ENCODE measurements at regions not wholly inside any gene's neighbourhood (a gene's known extent, or its start where the extent isn't known, plus 50 kb on each side); places are given as distances from the start of the nearest gene placed in this dataset.

DNA sequence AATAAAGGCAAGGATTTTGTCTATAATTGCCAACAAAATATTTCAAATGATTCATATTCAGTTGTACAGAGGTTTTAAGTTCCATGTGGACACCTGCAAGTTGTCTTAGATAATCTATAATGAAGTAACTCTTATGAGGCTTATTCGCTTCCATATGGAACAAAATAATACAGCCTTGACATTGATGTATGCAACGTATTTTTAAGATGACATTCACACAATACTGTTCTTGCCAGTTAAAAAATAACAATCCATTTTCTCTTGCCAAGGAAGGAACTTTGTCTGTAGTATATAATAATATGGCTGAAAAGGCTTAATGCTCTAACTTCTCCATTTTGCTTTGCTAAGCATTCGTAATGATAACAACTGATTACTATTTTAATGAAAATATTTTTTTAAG lies 269.3 kb upstream of the FKBP1C start:
- ChIA-PET CTCF (no interaction called here), POLR2A (no interaction called here)
- H4K20me1 ChIP-seq (ENCODE audit: insufficient read depth): no peaks in the 10 kb centered on the region
- H3F3A ChIP-seq (replicated peaks; ENCODE audit: insufficient read depth): no peaks in the 10 kb centered on the region
- H3K27ac ChIP-seq (ENCODE audit: low read depth in 2 of 2, low read length in 1 of 2): no peak overlapping the region
- TF ChIP-seq FOXJ3 (CRISPR knock-in tag; IDR thresholded peaks at IDR 0.05) (no peak), TEAD4 (IDR thresholded peaks at IDR 0.05; ENCODE audit: borderline replicate concordance, insufficient read depth) (no peak), TAF1 (IDR thresholded peaks at IDR 0.05; ENCODE audit: borderline replicate concordance, low read depth, low read length) (no peak), POLR2AphosphoS5 (IDR thresholded peaks at IDR 0.05; ENCODE audit: low read depth, low read length) (no peak), RXRA (IDR thresholded peaks at IDR 0.05; ENCODE audit: borderline replicate concordance, low read depth) (no peak), ELF1 (IDR thresholded peaks at IDR 0.05) (no peak), EP300 (IDR thresholded peaks at IDR 0.05; ENCODE audit: borderline replicate concordance in 1 of 2, low read depth in 1 of 2, low read length in 1 of 2) (no peak), EZH2phosphoT487 (IDR thresholded peaks at IDR 0.05; ENCODE audit: borderline replicate concordance, low read depth) (no peak), YY1 (IDR thresholded peaks at IDR 0.05; ENCODE audit: low read depth) (no peak), JUND (IDR thresholded peaks at IDR 0.05) (no peak), SIN3A (IDR thresholded peaks at IDR 0.05; ENCODE audit: borderline replicate concordance, low read depth, low read length) (no peak), USF1 (IDR thresholded peaks at IDR 0.05; ENCODE audit: borderline replicate concordance, low read depth) (no peak), MEF2A (IDR thresholded peaks at IDR 0.05; ENCODE audit: borderline replicate concordance, low read depth) (no peak), GATA2 (CRISPR knock-in tag; IDR thresholded peaks at IDR 0.05) (no peak), FOXM1 (IDR thresholded peaks at IDR 0.05; ENCODE audit: low read depth) (no peak)
- TF ChIP-seq, protein P1, sequence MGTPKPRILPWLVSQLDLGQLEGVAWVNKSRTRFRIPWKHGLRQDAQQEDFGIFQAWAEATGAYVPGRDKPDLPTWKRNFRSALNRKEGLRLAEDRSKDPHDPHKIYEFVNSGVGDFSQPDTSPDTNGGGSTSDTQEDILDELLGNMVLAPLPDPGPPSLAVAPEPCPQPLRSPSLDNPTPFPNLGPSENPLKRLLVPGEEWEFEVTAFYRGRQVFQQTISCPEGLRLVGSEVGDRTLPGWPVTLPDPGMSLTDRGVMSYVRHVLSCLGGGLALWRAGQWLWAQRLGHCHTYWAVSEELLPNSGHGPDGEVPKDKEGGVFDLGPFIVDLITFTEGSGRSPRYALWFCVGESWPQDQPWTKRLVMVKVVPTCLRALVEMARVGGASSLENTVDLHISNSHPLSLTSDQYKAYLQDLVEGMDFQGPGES (IDR thresholded peaks at IDR 0.05; ENCODE audit: low read depth, low read length): no peak
- no peaks in the 10 kb centered on the region for H3K36me3 ChIP-seq (replicated peaks in 1 of 2; ENCODE audit: control insufficient read depth in 1 of 2, insufficient read depth in 2 of 2, low read length in 1 of 2)
- H3K4me3 ChIP-seq (ENCODE audit: low read depth in 2 of 2, low read length in 1 of 2): no peak overlapping the region
- H3K27me3 ChIP-seq (ENCODE audit: insufficient read depth): no peaks in the 10 kb centered on the region
- no peaks in the 10 kb centered on the region for H3K79me2 ChIP-seq (ENCODE audit: insufficient read depth)
- no peaks in the 10 kb centered on the region for H3K4me1 ChIP-seq (ENCODE audit: control insufficient read depth in 1 of 2, insufficient read depth in 2 of 2, low read depth in 1 of 2, low read length in 1 of 2)
- no peak overlapping the region for H2AFZ ChIP-seq (ENCODE audit: low read depth)
- WGBS (ENCODE audit: low lambda C conversion rate): 8% methylated on average over 3 of the region's 3 CpGs
- H3K4me2 ChIP-seq: no peak overlapping the region
- no peak overlapping the region for H3K9ac ChIP-seq
- DNase-seq: no peak
- no peaks in the 10 kb centered on the region for H3K9me3 ChIP-seq
- no peaks in the 10 kb centered on the region for H3K9me2 ChIP-seq

- Histone ChIP-seq H3K79me2 (ENCODE audit: insufficient read depth) (no peaks in the 10 kb centered on the region), H3K4me2 (no peak overlapping the region), H3K9ac (no peak overlapping the region), H3K4me1 (ENCODE audit: control insufficient read depth in 1 of 2, insufficient read depth in 2 of 2, low read depth in 1 of 2, low read length in 1 of 2) (no peaks in the 10 kb centered on the region), H3K27me3 (ENCODE audit: insufficient read depth) (no peaks in the 10 kb centered on the region), H3F3A (replicated peaks; ENCODE audit: insufficient read depth) (no peaks in the 10 kb centered on the region), H3K9me2 (no peaks in the 10 kb centered on the region), H2AFZ (ENCODE audit: low read depth) (no peak overlapping the region), H3K9me3 (no peaks in the 10 kb centered on the region), H3K4me3 (ENCODE audit: low read depth in 2 of 2, low read length in 1 of 2) (no peak overlapping the region), H4K20me1 (ENCODE audit: insufficient read depth) (no peaks in the 10 kb centered on the region), H3K27ac (ENCODE audit: low read depth in 2 of 2, low read length in 1 of 2) (no peak overlapping the region), H3K36me3 (replicated peaks in 1 of 2; ENCODE audit: control insufficient read depth in 1 of 2, insufficient read depth in 2 of 2, low read length in 1 of 2) (no peaks in the 10 kb centered on the region)
- CTCF ChIA-PET: no interaction called here
- DNase-seq: no peak
- POLR2A ChIA-PET: no interaction called here
- 4% methylated on average over 2 of the region's 2 CpGs for WGBS (ENCODE audit: low lambda C conversion rate)
- TF ChIP-seq POLR2AphosphoS5 (IDR thresholded peaks at IDR 0.05; ENCODE audit: low read depth, low read length) (no peak), MAX (IDR thresholded peaks at IDR 0.05; ENCODE audit: low read depth) (no peak), FOXM1 (IDR thresholded peaks at IDR 0.05; ENCODE audit: low read depth) (no peak), SMC3 (IDR thresholded peaks at IDR 0.05; ENCODE audit: low read depth, low read length) (no peak), TAF1 (IDR thresholded peaks at IDR 0.05; ENCODE audit: borderline replicate concordance, low read depth, low read length) (no peak), CHD2 (IDR thresholded peaks at IDR 0.05; ENCODE audit: low read length, partially characterized antibody) (no peak), REST (IDR thresholded peaks at IDR 0.05; ENCODE audit: low read depth, low read length) (no peak), MXI1 (IDR thresholded peaks at IDR 0.05; ENCODE audit: low read depth, low read length) (no peak), ELF1 (IDR thresholded peaks at IDR 0.05) (no peak), TEAD4 (IDR thresholded peaks at IDR 0.05; ENCODE audit: borderline replicate concordance, insufficient read depth) (no peak), RCOR1 (IDR thresholded peaks at IDR 0.05; ENCODE audit: low read length) (no peak)
Observed at GRCh38 chr6:62968834-62969233, 242.4 kb upstream of the FKBP1C start.

All from SK-N-SH (cell line).